HG03378 (cell line): ENCODE measurements at regions not wholly inside any gene's neighbourhood (a gene's known extent, or its start where the extent isn't known, plus 50 kb on each side); places are given as distances from the start of the nearest gene placed in this dataset.

ENCODE experiments used
- ATAC-seq: cut with Tn5 transposase; IDR thresholded peaks from one replicate; pipeline ENCODE4 v1.9.1; 2021; ENCODE audit warnings: mild to moderate bottlenecking, moderate library complexity; ENCODE audit not compliant: unreplicated experiment

DNA sequence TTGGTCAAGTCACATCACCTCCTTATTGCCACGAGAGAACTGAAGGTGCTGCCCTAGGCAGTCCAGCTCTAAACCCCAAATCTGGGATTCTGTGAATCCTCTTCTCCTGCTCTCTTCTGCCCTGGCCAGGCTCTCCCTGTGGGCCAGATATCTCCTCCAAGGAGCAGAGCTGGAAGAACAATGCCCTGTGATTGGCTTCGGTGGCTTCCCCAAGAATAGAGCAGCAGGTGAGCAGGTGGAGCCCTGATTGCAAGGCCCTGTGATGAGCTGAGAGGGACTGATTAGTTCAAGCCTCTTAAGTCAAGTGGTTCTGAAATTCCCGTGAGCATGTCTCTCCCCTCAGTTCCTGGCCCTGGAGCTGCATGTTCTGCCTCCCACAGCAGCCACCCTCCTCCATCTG is 175.3 kb upstream of the BRINP1 start:
- no peak for ATAC-seq

DNA sequence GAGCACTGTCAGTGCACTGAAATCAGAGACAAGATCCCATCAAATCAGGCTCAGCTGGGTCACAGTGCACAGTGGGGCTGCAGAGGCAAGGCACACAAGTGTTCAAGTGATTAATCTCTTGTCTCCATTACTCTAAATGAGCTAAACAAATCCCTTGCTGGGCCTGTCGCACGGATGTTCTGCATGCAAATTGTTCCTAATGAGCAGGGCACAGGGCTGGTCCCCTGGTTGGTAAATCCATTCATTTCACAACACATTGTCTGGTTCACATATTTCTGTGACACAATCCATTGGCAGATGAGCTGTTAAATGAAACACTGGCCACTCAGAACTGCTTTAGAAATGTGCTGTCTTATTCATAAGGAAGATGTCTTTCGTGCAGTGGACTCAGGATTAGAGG is 167.9 kb upstream of the BRINP1 start:
- no peak for ATAC-seq

DNA sequence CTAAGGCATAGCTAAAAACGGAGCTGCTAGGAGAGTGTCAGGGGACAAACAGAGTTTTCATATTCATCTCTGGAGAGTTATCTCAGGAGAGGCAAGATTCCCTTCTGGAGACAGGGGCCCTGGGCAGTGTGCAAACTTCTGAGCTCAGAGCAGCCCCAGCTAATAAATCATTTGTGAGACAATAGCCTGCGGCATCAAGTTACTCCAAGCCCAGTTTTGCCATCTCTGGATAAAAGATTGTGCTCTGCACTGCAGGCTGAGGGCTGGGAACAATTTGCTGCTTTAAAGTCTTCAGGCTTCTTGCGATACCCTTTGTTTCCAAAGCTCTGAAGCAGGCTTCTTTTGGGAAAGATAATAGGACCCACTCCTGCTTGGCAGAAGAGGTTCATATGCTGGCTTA is 164.3 kb upstream of the BRINP1 start:
- no peak for ATAC-seq

DNA sequence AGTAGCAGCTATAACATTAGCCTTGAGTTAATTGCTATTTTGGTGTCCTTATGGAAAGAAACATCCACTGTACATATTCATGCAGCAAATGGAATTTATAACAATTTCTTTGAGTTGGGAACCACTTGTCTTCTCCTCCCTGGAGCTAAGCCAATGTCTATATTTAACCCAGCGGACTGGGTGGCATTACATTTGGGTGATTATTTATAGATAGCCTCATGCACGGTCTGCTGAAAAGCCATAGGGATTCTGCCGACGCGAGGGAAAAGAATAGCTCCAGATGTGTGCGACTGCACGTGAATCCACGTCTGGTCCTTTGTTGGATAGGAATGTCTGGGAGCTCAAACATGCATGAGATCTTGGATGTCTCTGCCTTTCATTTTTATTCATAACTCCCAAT is 157.5 kb upstream of the BRINP1 start:
- ATAC-seq = no peak

DNA sequence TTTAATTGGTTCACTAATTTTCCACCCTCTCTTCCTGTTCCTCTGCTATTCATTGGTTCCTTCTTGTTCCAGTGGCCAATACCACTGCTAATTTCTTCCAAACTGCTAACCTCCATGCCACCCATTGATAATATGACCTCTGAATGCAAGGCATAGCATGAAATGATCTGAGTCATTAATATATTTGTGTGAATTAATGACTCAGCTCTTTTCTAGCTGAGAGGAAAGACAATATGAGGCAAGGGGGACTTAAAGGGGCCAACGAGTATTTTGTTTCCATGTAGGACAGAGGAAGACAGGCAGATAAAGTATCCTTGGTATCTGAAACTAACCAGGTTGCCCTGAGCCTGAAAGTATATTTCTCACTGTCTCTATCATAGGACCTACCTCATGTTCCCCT is 154.3 kb upstream of the BRINP1 start:
- ATAC-seq = no peak

DNA sequence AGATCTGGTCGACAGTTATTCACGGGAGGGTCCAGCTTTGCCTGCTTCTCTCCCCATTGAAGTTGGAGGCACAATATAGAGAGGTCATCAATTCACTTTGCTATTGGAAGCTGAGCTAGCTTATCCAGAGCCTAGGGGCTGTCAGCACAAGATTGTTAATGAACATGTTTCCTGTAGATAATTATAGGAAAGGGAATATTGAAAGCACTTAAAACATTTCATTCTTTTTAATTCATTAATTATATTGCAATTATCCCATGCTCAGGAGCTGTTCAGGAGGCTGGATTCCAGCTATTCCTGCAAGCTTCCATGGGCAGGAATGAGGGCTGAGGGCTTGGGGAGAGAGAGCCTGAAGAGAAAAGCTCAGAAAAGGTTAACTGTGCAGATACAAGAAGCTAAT is 153.1 kb upstream of the BRINP1 start:
- no peak for ATAC-seq

DNA sequence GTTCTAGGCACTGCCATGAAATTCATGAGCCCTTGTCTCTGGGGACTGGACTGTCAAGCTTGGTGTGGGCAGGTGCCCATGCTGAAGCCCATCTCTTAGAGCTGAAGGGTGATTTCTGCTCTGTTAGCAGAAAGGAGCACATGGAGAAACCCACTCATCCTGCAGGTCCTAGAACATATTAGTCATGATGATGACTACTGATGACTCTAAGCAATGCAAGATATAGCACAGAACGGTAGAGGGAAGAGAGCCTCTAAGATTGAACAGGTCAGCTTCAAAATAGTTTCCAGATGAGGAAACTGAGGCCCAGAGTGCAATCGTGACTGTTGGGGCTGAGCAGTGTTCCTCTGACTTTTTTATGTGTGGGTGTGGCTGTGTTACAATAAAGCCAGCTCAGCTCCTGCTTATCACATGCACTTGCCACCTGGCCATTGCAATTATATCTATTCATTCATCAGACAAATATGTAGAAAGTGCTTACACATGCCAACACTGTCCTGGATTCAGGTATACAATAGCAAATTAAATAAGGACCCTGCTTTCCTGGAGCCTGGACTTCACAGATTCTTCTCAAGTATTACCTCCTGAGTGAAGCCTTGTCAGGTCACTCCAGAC is 140.2 kb upstream of the BRINP1 start:
- ATAC-seq = no peak

DNA sequence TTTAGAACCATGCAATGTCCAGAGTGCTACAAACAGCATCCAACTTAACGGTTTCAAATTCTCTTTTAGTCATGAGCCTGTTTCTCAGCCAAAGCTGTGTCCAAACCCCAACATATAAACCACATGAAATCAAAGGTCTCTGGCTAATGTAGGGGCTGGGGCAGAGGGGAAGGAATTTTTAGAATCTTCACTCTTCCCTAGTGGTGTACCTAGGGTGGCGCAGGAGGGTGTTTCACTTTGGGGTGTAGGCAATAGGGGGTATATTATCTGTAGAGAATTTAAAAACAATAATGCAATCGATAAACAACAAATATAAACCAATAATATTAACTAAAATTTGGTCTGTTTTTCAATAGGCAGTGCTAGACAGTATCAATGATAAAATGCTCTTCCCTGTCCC is 132.1 kb upstream of the BRINP1 start:
- no peak for ATAC-seq

DNA sequence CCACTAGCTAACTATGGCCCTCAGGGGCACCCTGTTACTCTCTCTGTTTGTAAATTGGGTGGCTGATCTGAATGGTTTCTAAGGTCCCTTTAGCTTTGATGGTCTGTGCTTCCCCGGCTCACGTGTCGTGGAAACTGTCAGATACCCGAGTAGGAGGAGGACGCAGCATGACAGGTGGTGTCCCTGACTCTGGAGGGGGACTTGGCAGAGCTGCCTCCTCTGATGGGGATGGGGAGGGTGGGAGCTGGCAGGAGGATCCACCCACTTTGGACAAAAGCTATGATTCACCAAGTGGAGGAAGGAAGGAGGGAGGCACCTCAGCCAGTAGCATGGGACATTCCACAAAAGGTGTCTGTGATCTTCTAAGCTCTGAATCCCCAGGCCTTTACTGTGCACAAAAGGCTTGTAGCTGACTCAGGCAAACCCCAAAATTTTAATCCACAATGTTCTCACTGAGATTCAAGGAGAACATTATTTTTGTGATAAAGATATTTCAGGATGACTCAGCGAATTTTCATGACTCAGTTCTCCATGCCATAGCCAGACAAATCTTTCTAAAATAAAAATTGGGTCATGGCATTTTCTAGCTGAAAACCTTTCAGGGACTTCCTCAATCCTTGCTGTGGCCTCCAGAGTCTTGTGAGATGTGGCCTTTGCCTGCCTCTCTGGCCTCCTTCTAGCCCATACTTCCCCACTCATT is 131.0 kb upstream of the BRINP1 start:
- no peak for ATAC-seq

DNA sequence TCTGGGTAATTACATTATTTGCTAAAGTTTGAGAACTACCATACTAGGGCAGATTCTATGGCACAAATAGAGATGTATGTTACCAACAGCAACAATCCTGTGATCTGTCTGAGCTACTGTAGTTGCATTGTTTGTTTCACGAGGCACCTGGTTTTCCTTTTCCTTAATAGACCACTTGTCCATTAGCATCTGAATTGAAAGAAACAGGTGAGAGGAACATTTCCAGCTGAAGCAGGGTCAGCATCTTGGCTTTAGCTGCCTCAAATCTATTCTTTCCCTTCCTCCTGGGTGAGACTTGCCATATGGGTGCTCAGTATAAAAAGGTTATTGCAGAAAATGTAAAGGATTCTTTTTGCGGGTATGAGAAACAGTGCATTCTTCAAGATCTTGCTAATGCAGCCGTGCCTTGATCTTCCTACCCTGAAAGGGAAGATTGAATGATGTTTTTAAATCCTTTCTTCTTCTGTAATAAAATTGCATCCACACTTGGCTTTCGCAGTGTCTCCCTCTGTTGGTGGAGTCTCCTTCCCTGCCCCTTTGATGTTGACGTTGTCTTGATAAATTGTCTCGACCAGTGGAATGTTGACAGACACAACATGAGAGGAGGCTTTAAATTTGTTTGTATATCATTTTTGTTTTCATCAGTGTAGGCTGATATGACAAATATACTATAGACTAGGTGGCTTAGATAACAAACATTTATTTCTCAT is 118.0 kb upstream of the BRINP1 start:
- no peak for ATAC-seq

DNA sequence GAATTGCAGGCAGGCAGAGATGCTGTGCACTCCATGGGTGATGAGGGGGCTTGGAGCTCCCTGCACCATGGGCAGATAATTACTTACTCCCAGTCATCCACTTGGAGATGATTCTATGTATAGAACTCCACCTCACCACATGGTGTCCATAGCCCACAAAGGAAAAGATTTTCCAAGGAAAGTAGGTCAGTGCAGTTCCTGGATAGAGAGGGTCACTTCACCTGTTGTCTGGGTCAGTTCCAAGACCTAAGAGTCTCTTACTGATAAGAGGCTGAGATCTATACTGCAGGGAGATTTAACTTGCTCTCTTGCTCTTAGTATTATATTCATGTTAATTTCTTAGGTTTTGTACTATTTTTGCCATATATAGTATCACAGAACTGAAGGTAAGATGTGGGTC is 113.9 kb upstream of the BRINP1 start:
- no peak for ATAC-seq

DNA sequence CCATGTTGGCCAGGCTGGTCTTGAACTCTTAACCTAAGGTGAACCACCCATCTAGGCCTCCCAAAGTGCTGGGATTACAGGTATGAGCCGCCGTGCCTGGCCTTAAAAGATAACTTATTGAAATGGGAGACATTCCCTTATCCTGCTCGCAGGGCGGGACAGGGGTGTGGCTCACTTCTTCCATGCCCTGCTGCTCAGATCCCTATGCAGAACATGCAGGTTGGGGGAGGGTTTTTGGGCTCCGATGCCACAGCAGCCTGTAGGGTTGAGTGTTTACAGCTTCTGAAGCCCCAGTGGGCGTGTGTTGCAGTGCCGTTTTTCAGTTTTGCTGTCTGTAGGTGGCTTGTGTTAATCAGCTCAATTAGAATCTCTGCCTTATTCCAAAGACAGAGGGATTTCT is 108.0 kb upstream of the BRINP1 start:
- ATAC-seq = no peak

DNA sequence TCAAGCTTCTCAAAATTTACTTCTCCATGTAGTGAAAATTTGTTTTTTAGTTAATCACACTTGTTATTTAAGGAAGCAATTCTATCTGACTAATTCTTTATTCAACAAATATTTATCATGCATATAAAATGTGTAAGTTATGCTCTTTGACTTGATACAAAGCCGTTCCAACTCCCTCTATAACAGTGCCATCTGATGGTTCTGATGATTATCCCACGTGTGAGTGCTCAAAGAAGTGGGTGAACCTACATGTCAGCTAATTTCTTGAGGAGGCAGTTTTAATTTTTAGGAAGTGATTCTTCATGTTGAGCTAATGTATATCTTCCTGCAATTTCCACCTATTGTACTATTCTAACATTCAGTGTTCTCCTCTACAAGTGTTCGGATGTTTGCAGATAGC is 88.8 kb upstream of the BRINP1 start:
- no peak for ATAC-seq

DNA sequence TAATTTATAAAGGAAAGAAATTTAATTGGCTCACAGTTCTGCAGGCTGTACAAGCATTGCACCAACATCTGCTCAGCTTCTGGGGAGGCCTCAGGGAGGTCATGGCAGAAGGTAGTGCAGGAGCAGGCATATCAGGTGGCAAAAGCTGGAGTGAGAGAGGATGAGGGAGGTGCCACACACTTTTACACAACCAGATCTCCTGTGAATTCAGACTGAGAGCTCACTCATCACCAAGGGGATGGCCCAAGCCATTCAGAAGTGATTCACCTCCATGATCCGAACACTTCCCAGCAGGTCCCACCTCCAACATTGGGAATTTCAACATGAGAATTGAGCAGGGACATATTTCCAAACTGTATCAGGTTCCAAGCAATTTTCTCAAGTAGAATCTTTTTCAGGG is 84.7 kb upstream of the BRINP1 start:
- no peak for ATAC-seq

DNA sequence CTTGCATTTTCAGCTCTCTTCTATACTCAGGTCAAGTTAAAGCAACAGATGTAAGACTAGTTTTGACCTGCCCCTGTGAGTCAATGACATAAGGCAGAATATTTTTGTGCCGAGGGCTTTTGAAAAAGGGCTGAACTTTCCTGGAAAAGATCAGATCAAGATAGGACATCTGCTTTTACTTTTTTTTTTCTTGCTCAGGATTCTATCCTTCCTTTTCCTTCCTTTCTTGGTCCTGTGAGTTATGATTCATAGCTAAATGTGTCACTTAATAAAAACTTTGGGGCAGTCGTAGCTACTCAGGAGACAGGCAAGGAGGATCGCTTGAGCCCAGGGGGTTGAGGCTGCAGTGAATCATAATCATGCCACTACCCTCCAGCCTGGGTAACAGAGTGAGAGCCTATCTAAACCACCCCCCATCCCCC is 84.3 kb upstream of the BRINP1 start:
- ATAC-seq = no peak

DNA sequence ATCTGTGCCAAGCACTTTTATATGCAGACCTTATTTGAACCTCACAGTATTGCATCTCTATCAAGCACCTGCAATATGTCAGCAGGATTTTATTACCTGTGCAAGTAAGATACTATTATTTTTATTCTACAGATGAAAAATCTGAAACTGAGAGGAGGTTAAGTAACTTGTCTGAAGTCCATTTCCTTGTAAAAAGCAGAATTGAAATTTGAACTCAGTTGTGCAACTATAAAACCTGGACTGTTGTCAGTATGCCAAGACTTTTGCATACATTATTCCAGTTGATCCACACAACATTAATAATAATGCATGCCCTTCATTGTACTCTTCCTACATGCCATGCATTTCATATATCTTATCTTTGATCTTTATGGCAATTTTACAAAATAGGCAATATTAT is 82.2 kb upstream of the BRINP1 start:
- no peak for ATAC-seq

DNA sequence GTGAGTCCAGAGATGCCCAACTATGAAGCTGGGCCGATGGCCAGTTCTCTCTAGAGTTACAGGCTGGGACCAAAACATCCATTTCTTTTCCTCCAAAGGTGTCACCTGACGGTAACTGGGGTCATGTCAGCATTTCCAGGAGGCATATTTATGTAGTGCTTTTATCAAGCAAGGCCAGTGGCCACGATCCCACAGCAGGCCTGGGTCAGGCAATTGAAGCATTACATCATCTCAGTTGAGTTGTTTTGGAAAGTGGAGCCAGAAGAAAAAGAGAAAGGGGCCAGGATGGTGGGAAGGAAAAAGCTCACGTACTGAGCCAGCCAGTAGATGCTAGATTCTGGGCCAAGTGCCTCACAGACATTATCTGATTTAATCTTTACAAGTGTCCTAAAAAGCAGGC is 73.9 kb upstream of the BRINP1 start:
- ATAC-seq = no peak

DNA sequence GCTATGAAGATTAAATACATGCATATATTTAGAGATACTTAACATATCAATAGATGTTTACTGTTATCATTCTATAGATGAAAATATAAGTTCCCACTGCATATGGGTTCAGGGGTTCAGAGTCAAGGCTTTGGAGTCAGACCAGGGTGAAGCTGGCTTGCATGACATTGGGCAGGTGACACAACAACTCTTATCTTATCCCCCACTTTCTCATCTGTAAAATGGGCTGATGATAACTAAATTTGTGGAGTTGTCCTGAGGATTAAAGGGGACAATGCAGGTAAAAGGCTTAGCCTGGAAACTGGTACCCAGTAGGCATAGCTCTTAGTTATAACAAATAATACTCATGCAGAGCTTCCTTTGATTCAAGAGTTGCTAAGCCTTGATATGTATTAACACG is 72.6 kb upstream of the BRINP1 start:
- ATAC-seq = no peak

DNA sequence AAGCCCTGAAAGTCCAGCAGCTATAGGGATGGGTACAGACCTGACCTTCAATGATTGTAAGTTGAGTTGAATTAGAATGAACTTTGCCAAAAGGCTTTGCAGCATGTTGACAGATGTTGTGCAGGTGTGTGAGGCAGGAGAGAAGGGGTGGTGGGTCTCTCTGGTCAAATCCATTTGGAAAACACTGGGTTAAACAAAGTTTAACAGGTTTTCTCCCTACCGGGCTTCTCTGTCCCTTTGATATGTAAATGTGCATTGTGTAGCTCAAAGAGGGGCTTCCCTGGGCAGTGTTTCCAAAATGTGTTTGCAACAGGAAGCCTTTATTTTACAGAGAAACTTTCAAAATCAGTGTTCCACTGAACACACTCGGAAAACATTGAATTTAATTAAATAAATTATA is 72.1 kb upstream of the BRINP1 start:
- no peak for ATAC-seq

DNA sequence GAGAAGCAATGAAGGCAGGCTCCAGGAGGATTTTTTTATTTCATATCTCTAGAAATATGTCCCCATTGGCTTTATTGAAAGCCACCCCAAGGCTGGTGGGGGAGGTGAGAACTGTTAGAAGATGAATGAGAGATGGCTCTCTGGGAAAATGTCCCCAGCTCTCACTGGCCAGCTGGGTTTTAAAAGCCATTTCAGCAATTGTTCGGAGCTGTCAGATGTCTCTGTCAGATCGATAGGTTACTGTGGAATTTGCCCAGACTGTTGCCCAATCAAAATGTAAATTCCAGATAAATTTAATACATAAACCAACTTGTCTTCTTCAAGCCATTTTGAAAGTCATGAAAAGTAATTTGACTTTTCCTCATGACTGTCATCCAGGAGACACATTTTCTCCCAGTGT is 67.0 kb upstream of the BRINP1 start:
- no peak for ATAC-seq

DNA sequence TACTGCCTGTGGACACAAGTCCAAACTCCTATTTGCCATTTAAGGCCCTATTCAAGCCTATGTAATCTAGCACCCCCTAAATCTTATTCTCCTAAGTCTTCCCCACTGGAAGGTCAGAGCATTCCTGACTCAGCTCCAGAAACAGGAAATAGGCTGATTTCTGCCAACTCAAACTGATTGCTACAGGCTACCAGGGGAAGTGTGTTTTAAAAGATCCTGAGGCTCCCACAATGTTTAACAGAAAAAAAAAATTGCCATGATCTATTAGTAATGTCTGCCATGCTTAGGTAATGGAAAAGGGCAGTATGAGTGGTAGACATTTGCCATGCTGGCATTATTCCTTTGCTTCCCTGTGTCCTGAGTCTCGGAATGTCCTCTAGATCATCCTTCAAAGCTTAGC is 65.8 kb upstream of the BRINP1 start:
- no peak for ATAC-seq

DNA sequence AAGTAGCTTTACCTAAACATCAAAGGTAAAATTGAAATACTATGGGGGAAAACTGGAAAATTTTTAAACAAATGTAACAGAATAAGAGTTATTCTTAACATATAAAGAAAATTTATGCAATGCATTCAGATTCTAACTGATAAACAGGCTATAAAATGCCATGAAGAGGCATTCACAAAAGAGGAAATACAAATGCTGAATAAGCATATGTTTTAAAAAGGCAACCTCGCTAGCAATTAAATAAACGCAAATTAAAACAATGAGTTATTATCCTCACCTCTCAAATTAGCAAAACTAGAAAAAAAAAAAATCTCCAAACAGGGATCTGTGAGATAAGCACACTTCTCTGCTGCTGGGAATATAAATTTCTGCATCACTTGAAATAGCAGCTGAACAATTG is 63.2 kb upstream of the BRINP1 start:
- no peak for ATAC-seq
